WTC11 (cell line): ENCODE measurements at regions not wholly inside any gene's neighbourhood (a gene's known extent, or its start where the extent isn't known, plus 50 kb on each side); places are given as distances from the start of the nearest gene placed in this dataset.

ENCODE experiments used
- CTCF ChIP-seq: fragments of 200-600 bp; IDR thresholded peaks from 2 replicates; pipeline ENCODE4 v1.8.0; 2022; ENCODE audit warnings: antibody characterized with exemption
- FOXK1 ChIP-seq: sonication (generic); formaldehyde crosslinking; IDR thresholded peaks from 2 replicates; pipeline ENCODE4 v1.8.0; 2022; ENCODE audit warnings: mild to moderate bottlenecking, moderate library complexity, missing genetic modification reagents
- GABPB1 ChIP-seq: sonication (generic); formaldehyde crosslinking; IDR thresholded peaks from 2 replicates; pipeline ENCODE4 v1.8.1; 2023; ENCODE audit warnings: mild to moderate bottlenecking, missing genetic modification reagents
- KAT7 ChIP-seq: sonication (generic); formaldehyde crosslinking; IDR thresholded peaks from 2 replicates; pipeline ENCODE4 v1.8.1; 2023; ENCODE audit warnings: missing genetic modification reagents, mild to moderate bottlenecking, borderline replicate concordance
- MAX ChIP-seq: sonication (generic); formaldehyde crosslinking; IDR thresholded peaks from 2 replicates; pipeline ENCODE4 v1.8.0; 2022; ENCODE audit warnings: mild to moderate bottlenecking, missing genetic modification reagents

GRCh38 chr6:155645325-155645724 lies 189.7 kb upstream of the NOX3 start:
- TF ChIP-seq FOXK1 (no peak), CTCF (no peak), KAT7 (CRISPR knock-in tag) (no peak), GABPB1 (CRISPR knock-in tag) (no peak), MAX (CRISPR knock-in tag) (no peak)
